CD4-positive, CD25-positive, alpha-beta regulatory T cell (primary cell): ENCODE measurements at regions not wholly inside any gene's neighbourhood (a gene's known extent, or its start where the extent isn't known, plus 50 kb on each side); places are given as distances from the start of the nearest gene placed in this dataset.

Source experiments
- ATAC-seq, 2 donors: fragments of 150-1000 bp; cut with Tn5 transposase; one replicate each; pipeline ENCODE4 v1.10.0; 2021; ENCODE audit warnings: low read depth in 2 of 2, moderate number of reproducible peaks in 2 of 2, moderate library complexity in 1 of 2
- DNase-seq, 3 donors: peaks; one replicate each; pipeline versions ENCODE4 v3.0.0 to v3.0.0-alpha.2; 2012 to 2022; ENCODE audit warnings: mixed read lengths in 1 of 3
- H3K27ac ChIP-seq: one replicate; pipeline ENCODE4 v1.7.0; 2013; ENCODE audit warnings: mild to moderate bottlenecking, low read length; ENCODE audit not compliant: insufficient read depth, poor library complexity, severe bottlenecking
- H3K27me3 ChIP-seq: one replicate; pipeline ENCODE4 v1.7.0; 2013; ENCODE audit warnings: low read length; ENCODE audit not compliant: control insufficient read depth, insufficient read depth
- H3K36me3 ChIP-seq: one replicate; pipeline ENCODE4 v1.7.0; 2013; ENCODE audit warnings: mild to moderate bottlenecking, low read length, moderate library complexity; ENCODE audit not compliant: control insufficient read depth, insufficient read depth
- H3K4me1 ChIP-seq: 2 replicates; pipeline ENCODE4 v1.7.0; 2013; ENCODE audit warnings: mild to moderate bottlenecking, low read length; ENCODE audit not compliant: insufficient read depth, control insufficient read depth, poor library complexity, severe bottlenecking
- H3K4me3 ChIP-seq: one replicate; pipeline ENCODE4 v1.7.0; 2013; ENCODE audit warnings: low read depth, mild to moderate bottlenecking, low read length, moderate library complexity
- H3K9me3 ChIP-seq, 2 experiments: 1 replicate in 1 of 2; 2 replicates in 1 of 2; pipeline ENCODE4 v1.7.0; 2013; ENCODE audit warnings: low read length in 2 of 2, mild to moderate bottlenecking in 1 of 2, moderate library complexity in 1 of 2; ENCODE audit not compliant: control insufficient read depth in 2 of 2
- H3K27ac Mint-ChIP-seq, 3 donors: one replicate each; pipeline ENCODE4 v1.8.0; 2020 to 2022; ENCODE audit warnings: mild to moderate bottlenecking in 3 of 3, mixed read lengths in 3 of 3, moderate library complexity in 2 of 3
- H3K27me3 Mint-ChIP-seq: one replicate; pipeline ENCODE4 v1.8.0; 2022; ENCODE audit warnings: mild to moderate bottlenecking, mixed read lengths
- H3K36me3 Mint-ChIP-seq: one replicate; pipeline ENCODE4 v1.8.0; 2020; ENCODE audit warnings: mixed read lengths
- H3K4me1 Mint-ChIP-seq, 4 donors: one replicate each; pipeline ENCODE4 v1.8.0; 2020 to 2022; ENCODE audit warnings: mixed read lengths in 4 of 4, mild to moderate bottlenecking in 1 of 4
- H3K4me3 Mint-ChIP-seq, 4 donors: one replicate each; pipeline ENCODE4 v1.8.0; 2020 to 2022; ENCODE audit warnings: mild to moderate bottlenecking in 4 of 4, mixed read lengths in 4 of 4, moderate library complexity in 3 of 4
- H3K9me3 Mint-ChIP-seq, 7 donors: one replicate each; pipeline ENCODE4 v1.8.0; 2020 to 2022; ENCODE audit warnings: mixed read lengths in 7 of 7, mild to moderate bottlenecking in 3 of 7, moderate library complexity in 2 of 7

DNA sequence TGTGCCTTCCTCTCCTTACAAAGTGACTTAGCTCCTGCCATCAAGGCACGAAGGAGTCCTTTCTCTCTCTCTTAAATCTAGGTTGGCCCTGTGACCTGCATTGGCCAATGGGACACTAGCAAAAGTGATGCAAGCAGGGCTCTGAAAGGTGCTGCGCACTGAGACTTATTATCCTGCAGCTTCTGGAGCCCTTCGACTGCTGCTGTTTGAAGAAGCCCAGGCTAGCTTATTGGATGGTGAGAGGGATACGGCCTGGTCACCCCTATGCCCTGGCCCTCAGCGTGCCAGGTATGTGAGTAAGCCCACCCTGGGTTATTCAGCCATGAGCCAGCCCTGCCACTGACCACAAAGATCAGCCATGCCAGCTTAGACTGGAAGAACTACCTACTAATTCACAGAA lies 74.5 kb upstream of the GGTLC1 start:
- Mint-ChIP-seq H3K27ac (no peak overlapping the region), H3K36me3 (no peaks in the 10 kb centered on the region), H3K4me3 (no peak overlapping the region), H3K9me3 (no peaks in the 10 kb centered on the region), H3K27me3 (peaks cover 11% of the 10 kb centered on the region), H3K4me1 (peaks cover 5 to 15% (median 10%) of the 10 kb centered on the region in 4 donors)
- ATAC-seq (no peak), DNase-seq (no peak)
- no peak overlapping the region for H3K27ac ChIP-seq
- H3K27me3 ChIP-seq, result no peaks in the 10 kb centered on the region
- no peaks in the 10 kb centered on the region for H3K36me3 ChIP-seq
- H3K4me3 ChIP-seq, result no peak overlapping the region
- H3K9me3 ChIP-seq, result no peaks in the 10 kb centered on the region
- no peaks in the 10 kb centered on the region for H3K4me1 ChIP-seq

- ATAC-seq (no peak), DNase-seq (no peak)
- peaks cover 4% of the 10 kb centered on the region for H3K27me3 Mint-ChIP-seq
- Histone ChIP-seq H3K27me3 (no peaks in the 10 kb centered on the region), H3K4me3 (no peak overlapping the region), H3K9me3 (no peaks in the 10 kb centered on the region), H3K36me3 (no peaks in the 10 kb centered on the region), H3K27ac (no peak overlapping the region), H3K4me1 (no peaks in the 10 kb centered on the region)
- no peaks in the 10 kb centered on the region for H3K9me3 Mint-ChIP-seq
- H3K4me3 Mint-ChIP-seq, result no peak overlapping the region
- no peaks in the 10 kb centered on the region for H3K36me3 Mint-ChIP-seq
- no peak overlapping the region for H3K27ac Mint-ChIP-seq
- peaks cover 2 to 8% (median 4%) of the 10 kb centered on the region in 4 donors for H3K4me1 Mint-ChIP-seq
These were observed 72.4 kb upstream of the GGTLC1 start for GRCh38 chr20:24060851-24061590.

- H3K9me3 Mint-ChIP-seq, result no peaks in the 10 kb centered on the region
- Histone ChIP-seq H3K9me3 (no peaks in the 10 kb centered on the region), H3K36me3 (no peaks in the 10 kb centered on the region), H3K4me3 (no peak overlapping the region), H3K27ac (no peak overlapping the region), H3K27me3 (no peaks in the 10 kb centered on the region), H3K4me1 (no peaks in the 10 kb centered on the region)
- no peaks in the 10 kb centered on the region for H3K36me3 Mint-ChIP-seq
- ATAC-seq, result no peak
- no peaks in the 10 kb centered on the region for H3K4me1 Mint-ChIP-seq
- no peaks in the 10 kb centered on the region for H3K27me3 Mint-ChIP-seq
- DNase-seq, result no peak
- H3K4me3 Mint-ChIP-seq, result no peak overlapping the region
- no peak overlapping the region for H3K27ac Mint-ChIP-seq
These were observed 70.6 kb upstream of the GGTLC1 start for GRCh38 chr20:24059174-24059573.

GRCh38 chr20:24056491-24056890 lies 67.9 kb upstream of the GGTLC1 start:
- Mint-ChIP-seq H3K9me3 (no peaks in the 10 kb centered on the region), H3K4me3 (no peak overlapping the region), H3K36me3 (no peaks in the 10 kb centered on the region), H3K27me3 (no peaks in the 10 kb centered on the region), H3K4me1 (peaks cover 0 to 2% (median under 1%) of the 10 kb centered on the region in 4 donors), H3K27ac (no peak overlapping the region)
- Histone ChIP-seq H3K4me1 (no peaks in the 10 kb centered on the region), H3K9me3 (no peaks in the 10 kb centered on the region), H3K4me3 (no peak overlapping the region), H3K27me3 (no peaks in the 10 kb centered on the region), H3K36me3 (no peaks in the 10 kb centered on the region), H3K27ac (no peak overlapping the region)
- ATAC-seq (no peak), DNase-seq (no peak)

GRCh38 chr20:24052599-24053275 lies 64.2 kb upstream of the GGTLC1 start:
- H3K4me3 ChIP-seq, result no peak overlapping the region
- Mint-ChIP-seq H3K9me3 (no peaks in the 10 kb centered on the region), H3K4me1 (peaks cover 7 to 27% (median 17%) of the 10 kb centered on the region in 4 donors), H3K27ac (no peak overlapping the region), H3K27me3 (no peaks in the 10 kb centered on the region), H3K4me3 (no peak overlapping the region), H3K36me3 (no peaks in the 10 kb centered on the region)
- no peaks in the 10 kb centered on the region for H3K27me3 ChIP-seq
- no peak overlapping the region for H3K27ac ChIP-seq
- H3K4me1 ChIP-seq, result no peaks in the 10 kb centered on the region
- ATAC-seq, result no peak
- no peaks in the 10 kb centered on the region for H3K36me3 ChIP-seq
- no peak for DNase-seq
- H3K9me3 ChIP-seq, result no peaks in the 10 kb centered on the region

GRCh38 chr20:24051160-24051559 lies 62.6 kb upstream of the GGTLC1 start:
- Histone ChIP-seq H3K9me3 (no peaks in the 10 kb centered on the region), H3K27me3 (no peaks in the 10 kb centered on the region), H3K36me3 (no peaks in the 10 kb centered on the region), H3K4me1 (no peaks in the 10 kb centered on the region), H3K4me3 (no peak overlapping the region), H3K27ac (no peak overlapping the region)
- Mint-ChIP-seq H3K4me3 (peak overlapping the region in 3 of 4 donors; percentile 2 to 53 (median 51)), H3K36me3 (no peaks in the 10 kb centered on the region), H3K27me3 (no peaks in the 10 kb centered on the region), H3K27ac (peak overlapping the region; percentile 66 to 80 (median 72)), H3K4me1 (peaks cover 7 to 34% (median 17%) of the 10 kb centered on the region in 4 donors), H3K9me3 (no peaks in the 10 kb centered on the region)
- peak in 1 of 3 donors; percentile 59 for DNase-seq
- ATAC-seq, result no peak

- H3K36me3 Mint-ChIP-seq, result no peaks in the 10 kb centered on the region
- peak overlapping the region in 2 of 3 donors; percentile 53 to 88 for H3K27ac Mint-ChIP-seq
- Histone ChIP-seq H3K27ac (no peak overlapping the region), H3K27me3 (no peaks in the 10 kb centered on the region), H3K4me3 (no peak overlapping the region), H3K36me3 (no peaks in the 10 kb centered on the region), H3K9me3 (no peaks in the 10 kb centered on the region), H3K4me1 (peaks cover 10% of the 10 kb centered on the region)
- ATAC-seq (no peak), DNase-seq (no peak)
- no peak overlapping the region for H3K4me3 Mint-ChIP-seq
- no peaks in the 10 kb centered on the region for H3K9me3 Mint-ChIP-seq
- H3K4me1 Mint-ChIP-seq, result peaks cover 14 to 44% (median 19%) of the 10 kb centered on the region in 4 donors
- no peaks in the 10 kb centered on the region for H3K27me3 Mint-ChIP-seq
These were observed 61.5 kb upstream of the GGTLC1 start for GRCh38 chr20:24050119-24050518.

- Histone ChIP-seq H3K27me3 (no peaks in the 10 kb centered on the region), H3K4me1 (peaks cover 11% of the 10 kb centered on the region), H3K4me3 (no peak overlapping the region), H3K36me3 (no peaks in the 10 kb centered on the region), H3K9me3 (no peaks in the 10 kb centered on the region), H3K27ac (no peak overlapping the region)
- DNase-seq (peak in 1 of 3 donors; percentile 33), ATAC-seq (no peak)
- no peaks in the 10 kb centered on the region for H3K9me3 Mint-ChIP-seq
- no peak overlapping the region for H3K4me3 Mint-ChIP-seq
- peaks cover 14 to 52% (median 19%) of the 10 kb centered on the region in 4 donors for H3K4me1 Mint-ChIP-seq
- no peaks in the 10 kb centered on the region for H3K36me3 Mint-ChIP-seq
- H3K27me3 Mint-ChIP-seq, result no peaks in the 10 kb centered on the region
- peak overlapping the region; percentile 7 to 53 (median 10) for H3K27ac Mint-ChIP-seq
These were observed 60.5 kb upstream of the GGTLC1 start for GRCh38 chr20:24049081-24049480.
